ENCODE measurements at regions not wholly inside any gene's neighbourhood (a gene's known extent, or its start where the extent isn't known, plus 50 kb on each side); places are given as distances from the start of the nearest gene placed in this dataset.
A peak's percentile ranks its signal among the peaks of the same experiment; 100 is the strongest.

DNA sequence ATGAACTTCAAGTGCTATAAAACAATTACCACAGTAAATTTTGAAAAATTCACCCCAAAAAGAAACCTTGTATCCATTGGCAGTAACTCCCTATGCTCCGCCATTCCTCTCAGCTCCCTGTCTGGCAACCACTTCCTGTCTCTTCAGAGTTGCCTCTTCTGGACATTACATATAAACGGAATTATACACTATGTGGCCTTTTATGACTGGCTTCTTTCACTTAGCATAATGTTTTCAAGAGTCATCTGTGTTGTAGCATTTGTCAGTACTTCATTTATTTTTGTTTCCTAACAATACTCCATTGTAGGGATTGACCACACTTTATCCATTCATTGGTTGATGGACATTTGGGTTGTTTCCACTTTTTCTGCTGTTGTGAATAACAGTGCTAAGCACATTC lies 50.1 kb downstream of the CEP43 start:
- no peak for DNase-seq

DNA sequence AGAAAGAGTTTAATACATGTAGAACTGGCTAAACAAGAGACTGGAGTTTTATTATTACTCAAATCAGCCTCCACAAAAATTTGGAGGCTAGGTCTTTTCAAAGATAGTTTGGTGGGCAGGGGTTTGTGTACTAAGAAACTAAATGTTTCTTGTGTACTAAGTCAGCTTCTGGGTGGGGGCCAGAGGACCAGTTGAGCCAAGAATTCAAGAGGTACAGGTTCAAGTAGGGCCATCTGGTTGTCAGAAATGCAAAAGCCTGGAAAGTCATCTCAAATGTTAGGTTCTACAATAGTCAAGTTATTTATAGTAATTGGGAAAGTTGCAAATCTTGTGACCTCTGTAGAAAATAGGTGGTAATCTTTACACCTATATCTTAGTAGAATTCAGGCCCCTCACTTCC lies 51.7 kb downstream of the CEP43 start:
- DNase-seq = no peak

DNA sequence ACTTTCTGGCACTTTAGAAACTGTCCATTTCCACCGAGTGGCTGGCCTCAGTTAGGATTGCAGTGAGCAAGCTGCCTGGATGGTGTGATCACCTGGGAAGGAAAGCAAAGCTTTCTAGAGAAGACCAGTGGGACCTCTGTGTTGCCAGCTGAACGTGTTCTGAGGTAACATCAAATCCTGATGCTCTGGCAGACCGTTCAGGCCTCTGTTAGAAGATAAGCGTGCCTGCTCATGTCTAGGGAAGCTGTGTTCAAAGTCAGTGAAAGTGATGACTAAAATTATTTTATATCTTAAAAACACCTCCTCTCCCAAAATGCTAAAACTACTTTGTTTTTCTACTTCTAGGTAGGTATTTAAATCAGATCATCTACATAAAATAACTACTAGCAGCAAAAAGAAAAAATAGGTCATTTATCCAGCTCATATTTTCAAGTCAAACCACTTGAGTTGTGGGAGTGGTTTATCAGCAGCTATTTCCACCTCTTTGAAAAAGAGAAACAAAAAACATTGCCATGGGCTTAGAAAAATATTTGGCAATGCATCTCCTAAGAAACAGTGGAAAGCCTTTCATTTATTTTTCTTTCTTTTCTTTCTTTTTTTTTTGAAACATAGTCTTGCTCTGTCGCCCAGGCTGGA lies 54.8 kb downstream of the CEP43 start:
- DNase-seq = no peak

DNA sequence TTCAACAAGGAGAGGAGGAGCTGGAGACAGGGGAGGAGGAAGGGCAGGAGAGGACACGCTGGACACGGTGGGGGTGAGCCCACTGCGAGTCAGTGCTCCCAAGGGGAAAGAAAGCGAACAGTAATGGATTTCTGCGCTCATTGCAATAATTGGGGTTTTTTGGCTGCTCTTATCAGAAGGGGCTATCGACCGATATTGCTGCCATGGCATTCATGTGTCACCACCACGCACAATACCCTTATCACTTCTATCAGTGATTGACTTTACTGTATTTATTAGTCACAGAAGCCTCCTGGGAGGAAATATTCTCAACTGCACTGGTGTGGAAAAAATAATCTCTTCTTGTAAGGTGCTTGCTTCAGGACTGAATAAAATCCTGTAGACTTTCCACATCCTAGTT lies 55.8 kb downstream of the CEP43 start:
- no peak for DNase-seq

DNA sequence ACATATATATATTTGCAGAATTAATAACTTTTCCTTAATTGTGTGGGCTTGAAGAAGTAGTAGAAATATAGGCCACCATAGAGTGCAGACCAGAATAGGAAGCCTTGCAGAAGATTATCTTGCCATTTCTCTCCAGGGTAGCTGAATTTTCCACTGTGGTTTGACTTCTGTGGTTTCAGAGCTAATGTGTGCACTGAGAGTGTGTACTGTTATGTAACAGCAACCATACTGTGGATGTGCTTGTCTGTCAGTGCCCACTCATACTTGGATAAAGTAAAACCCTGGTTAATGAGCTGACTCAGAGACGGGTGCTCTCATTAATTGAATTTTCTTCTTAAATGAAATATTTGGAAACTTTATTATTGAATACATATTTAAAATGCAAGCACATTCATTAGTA lies 57.2 kb downstream of the CEP43 start:
- peak; percentile 7 for DNase-seq

DNA sequence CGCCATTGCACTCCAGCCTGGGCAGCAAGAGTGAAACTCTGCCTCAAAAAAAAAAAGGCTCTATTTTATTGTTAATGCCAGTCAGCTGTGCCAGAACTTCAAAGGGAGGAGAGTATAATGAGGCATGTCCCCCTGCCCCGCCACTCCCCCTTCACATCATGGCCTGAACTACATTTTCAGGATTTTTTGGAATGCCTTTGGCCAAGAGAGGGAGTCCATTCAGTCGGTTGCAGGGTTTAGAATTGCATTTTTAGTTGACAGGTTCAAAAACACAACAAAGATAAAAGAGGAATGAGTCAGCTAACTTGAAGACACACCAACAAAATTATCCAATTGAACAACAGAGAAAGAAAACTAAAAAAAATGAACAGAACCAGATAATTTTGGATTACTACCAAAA lies 59.1 kb downstream of the CEP43 start:
- DNase-seq = no peak

Measured in kidney glomerular epithelial cell (primary cell).